NCI-H2029 treated with DMSO at 0.1 percent for 48 hours (cell line): ENCODE measurements at regions not wholly inside any gene's neighbourhood (a gene's known extent, or its start where the extent isn't known, plus 50 kb on each side); places are given as distances from the start of the nearest gene placed in this dataset.
"Not testable (repeated sequence)": the region's sequence is repeated elsewhere in the genome, so short reads cannot be mapped to it uniquely, and the experiment has no call there.

Experiments
- DNase-seq: peaks from one replicate; lab custom pipeline; 2025; lab: John Stamatoyannopoulos, UW

DNA sequence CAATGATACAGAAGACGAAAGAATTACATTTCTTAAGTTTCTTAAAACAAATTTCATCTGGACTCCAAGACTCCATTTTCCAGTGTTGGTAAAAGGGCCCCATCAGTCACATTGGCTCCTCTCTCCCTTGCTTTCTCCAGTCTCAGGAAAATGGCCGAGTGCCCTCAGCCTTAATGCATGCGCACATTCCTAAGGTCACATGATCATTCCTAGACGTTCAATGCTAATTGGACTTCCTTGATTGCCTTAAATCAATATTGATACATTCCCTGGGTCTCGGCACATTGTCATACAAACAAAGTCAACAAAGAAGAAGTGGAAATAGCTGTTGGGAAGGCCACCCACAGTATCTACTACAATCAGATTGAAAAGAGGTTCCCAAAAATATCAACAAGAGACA is 413.6 kb upstream of the GRAMD2B start:
- DNase-seq = peak; percentile 13

DNA sequence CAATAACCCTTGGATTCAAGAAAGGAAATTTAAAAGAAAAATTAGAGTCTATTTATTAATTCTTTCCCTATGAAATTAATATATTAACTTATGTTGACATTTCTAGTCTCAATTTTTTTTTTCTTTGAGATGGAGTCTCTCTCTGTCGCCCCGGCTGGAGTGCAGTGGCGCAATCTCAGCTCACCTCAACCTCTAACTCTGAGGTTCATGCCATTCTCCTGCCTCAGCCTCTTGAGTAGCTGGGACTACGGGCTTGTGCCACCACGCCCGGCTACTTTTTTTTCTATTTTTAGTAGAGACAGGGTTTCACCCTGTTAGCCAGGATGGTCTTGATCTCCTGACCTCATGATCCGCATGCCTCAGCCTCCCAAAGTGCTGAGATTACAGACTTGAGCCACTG is 411.7 kb upstream of the GRAMD2B start:
- DNase-seq = not testable (repeated sequence)

DNA sequence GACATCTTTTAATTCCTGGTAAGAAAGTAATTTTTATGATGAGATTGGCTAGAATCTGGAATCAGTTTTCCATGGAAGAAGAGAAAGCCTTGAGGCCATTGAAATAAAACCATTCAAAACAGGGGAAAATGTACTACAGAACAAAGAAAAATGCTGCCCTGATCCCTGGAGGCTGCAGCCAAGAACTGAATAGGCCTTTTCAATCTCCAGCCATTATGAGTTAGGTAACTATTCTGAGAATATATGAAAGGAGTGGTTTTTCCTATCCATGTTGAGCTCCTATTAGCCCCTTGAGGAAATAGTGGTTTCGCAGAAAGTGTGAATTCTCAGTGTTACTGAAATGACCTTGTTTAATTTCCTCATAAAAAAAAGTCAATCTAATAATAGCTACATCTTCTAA is 408.5 kb upstream of the GRAMD2B start:
- DNase-seq = no peak

DNA sequence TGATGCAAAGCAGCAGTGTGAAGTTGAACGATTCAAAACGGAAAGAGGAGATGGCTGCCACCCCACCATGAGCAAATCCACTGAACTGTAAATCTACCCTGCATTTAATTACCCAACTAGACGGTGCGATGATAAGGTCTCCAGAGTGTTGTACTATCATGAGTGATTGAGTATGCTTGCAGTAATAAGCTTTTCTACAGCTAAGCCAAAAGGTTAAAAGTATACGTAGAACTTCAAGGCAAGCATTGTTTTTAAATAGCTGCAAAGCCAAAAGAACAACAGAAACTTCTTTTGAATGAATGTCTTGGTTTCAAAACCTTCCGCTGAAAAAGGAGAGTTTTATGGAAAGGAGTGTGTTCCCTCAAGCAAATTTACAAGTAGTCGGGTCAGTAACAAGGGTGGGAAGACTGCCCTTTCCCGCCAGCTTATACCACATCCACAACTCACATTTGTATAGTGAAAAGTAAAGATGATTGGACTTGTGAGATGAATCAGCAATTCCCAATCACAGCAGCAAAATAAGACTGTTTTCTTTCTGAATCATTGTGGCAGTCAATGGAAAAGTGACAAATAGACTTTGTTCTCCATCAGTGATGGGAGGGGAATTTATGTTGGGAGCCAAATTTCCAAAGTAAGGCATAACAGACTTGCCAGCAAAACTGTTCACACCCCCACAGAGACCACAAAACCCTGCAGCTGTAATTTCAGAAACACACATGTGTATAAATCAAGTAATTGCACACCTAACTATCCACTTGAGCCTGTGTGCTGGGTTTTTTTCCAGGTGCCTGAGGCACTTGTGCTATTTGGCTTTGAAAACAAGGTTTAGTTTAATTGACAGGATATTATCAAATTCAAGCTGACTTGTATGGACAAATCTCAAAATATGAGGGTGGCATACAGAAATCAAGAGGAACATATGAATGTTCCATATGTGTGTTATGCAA is 407.7 kb upstream of the GRAMD2B start:
- peak; percentile 65 for DNase-seq

DNA sequence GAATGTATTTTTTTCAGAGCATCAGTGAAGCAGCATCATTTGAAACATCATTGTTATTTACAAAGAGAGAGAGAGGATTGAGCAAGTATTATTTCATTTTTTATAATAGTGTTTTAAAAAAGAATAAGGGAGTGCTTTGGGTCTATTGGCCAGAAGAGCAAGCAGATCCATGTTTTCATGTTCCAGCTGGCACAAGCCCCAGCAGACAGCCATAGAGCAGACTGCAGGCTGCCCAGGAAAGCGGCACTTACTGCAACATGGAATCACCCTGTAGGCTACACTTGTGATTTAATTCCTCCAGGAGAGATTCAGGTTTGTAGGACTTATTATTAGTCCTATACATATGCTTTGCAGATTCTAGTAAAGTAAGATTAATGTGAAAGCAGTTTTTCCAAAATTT is 407.0 kb upstream of the GRAMD2B start:
- DNase-seq = peak; percentile 17

DNA sequence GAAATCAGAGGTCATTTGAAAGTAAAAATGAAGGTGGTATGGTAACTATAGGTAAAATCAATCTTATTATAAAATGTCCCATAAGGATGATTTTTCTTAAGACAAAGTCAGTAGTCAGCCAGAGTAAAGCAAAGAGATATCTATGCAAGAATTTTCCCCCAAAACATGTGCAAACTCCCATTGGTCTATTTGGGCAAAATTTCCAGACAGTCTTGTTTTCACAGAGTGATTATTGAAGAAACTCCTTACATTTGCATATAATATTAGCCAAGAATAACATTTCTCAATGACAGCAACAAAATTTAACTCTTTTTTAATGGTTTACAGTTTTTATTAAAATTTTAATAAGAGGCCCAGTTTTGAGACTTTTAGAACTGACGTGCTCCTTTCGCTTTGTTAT is 406.1 kb upstream of the GRAMD2B start:
- DNase-seq = no peak

DNA sequence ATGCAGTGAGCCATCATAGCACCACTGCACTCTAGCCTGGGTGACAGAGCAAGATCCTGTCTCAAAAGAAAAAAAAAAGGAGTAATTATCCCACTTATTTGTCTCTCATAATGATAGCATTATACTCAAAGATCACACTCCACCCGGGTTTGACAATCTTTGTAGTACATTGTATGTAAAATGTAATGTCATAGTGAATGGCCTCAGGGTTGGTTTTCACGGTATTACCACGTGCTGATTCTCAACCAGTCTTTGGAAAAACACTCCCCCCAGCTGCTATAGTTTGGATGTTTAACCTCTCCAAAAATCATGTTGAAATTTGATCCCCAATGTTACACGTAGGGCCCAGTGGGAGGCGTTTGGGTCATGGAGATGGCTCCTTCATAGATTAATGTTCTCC is 402.4 kb upstream of the GRAMD2B start:
- DNase-seq = no peak

DNA sequence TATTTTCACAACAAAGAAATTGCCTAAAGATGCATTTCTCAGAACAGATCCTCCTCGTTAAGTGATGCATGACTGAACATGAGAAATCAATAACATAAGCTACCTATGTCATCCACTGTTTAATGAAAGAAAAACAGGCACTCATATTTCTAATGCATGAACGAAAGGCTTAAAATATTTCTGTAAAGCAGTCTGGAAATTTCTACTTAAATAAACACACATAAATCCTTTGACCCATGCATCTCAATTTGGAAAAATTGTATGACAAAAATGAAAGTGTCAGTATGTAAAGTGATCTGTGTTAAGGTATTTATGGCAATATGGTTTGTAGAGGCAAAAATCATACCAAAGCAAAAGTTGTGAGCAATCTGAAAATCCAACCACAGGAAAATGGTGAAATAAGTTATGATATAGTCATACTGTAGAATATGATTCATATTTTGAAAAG is 399.2 kb upstream of the GRAMD2B start:
- no peak for DNase-seq

DNA sequence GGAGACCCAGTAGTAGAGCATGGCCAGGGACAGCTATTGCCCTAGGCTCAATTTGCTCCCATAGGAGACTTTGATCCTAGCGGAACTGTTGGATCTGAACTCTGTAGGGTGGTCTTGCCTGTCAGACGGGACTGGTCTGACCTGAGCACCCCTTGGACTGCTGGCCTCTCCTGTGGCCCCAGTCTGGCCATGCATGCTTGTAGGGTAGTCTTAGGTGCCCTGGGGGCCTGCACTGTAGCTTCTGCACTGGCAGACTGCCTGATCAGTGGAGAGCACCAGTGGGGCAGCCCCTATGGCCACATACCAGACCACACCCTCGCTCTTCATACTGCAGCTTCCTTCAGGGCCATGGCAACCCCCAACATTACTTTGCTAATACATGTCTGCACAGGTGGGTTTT is 396.1 kb upstream of the GRAMD2B start:
- DNase-seq = no peak

DNA sequence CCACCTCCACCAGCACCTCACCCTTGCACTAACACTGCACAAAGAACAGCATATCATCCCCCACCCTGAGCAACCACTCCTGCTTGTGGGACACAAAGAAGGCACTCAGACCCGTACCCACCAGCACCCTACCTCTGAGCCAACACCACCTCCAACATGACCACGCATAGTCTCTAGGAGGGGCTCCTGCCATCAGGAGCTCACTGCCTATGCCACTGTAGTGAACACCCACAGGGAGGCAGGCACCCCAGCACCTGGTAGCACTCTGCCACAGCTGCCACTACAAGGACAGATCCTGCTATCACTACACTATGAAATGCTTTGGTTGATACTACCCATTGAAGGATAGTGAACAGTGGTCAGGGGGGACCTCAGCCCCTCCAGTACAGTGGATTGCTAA is 395.6 kb upstream of the GRAMD2B start:
- DNase-seq = no peak

DNA sequence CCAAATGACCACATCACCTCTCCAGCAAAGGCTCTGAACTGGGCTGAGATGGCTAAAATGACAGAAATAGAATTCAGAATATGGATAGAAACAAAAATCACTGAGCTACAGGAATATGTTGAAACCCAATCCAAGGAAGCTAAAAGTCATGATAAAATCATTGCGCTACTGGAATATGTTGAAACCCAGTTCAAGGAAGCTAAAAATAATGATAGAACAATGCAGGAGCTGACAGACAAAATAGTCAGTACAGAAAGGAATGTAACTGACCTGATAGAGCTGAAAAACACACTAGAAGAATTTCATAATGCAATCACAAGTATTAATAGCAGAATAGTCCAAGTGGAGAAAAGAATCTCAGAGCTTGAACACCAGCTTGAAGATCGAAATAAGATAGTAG is 394.9 kb upstream of the GRAMD2B start:
- no peak for DNase-seq

DNA sequence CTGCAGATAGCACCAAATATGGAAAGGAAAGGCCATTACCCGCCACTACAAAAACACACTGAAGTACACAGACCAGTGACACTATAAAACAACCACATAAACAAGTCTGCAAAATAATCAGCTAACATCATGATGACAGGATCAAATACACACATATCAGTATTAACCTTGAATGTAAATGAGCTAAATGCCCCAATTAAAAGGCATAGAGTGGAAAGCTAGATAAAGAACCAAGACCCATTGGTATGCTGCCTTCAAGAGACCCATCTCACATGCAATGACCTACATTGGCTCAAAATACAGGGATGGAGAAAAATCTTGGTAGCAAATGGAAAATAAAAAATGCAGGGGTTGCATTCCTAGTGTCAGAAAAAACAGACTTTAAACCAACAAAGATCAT is 393.9 kb upstream of the GRAMD2B start:
- DNase-seq = not testable (repeated sequence)

DNA sequence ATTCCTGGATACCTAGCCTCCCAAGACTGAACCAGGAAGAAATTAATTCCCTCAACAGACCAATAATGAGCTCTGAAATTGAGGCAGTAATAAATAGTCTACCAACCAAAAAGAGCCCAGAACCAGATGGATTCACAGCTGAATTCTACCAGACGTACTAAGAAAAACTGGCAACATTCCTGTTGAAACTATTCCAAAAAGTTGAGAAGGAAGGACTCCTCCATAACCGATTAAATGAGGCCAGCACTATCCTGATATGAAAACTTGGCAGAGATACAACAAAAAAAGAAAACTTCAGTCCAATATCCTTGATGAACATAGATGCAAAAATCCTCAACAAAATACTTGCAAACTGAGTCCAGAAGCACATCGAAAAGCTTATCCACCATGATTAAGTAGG is 392.5 kb upstream of the GRAMD2B start:
- no peak for DNase-seq

DNA sequence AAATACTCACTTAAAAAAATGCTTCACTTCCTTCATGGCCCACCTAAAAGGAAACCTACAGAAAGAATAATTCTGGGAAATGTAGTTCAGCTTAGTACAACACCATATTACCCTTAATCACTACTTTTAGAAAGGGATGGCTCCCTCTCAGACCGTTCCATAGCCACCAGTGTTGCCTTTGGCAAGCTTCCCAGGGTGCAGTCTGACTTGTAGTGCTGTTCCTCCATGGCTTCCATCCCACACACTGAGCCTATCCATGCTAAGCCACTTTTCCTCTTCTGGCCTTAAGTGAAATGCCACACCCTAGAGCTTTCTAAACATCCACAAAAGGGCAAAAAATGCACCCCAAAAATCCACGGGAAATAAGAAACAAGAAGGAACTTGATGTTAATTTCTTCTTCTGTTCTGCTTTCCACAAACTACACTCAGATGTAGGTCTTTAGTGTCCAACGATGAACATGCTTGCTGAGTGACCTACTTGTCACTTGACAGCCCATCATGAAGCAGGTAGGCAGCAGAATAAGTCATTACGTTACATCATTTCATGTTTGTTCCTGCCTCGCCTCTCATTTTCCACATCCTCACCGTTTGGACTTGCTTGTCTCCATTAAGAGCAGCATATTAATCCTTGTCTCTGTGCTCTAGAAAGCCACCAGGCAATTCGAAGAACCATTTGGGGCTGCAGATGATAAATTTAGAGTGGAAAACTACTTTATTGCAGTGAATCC is 391.1 kb upstream of the GRAMD2B start:
- peak; percentile 83 for DNase-seq

DNA sequence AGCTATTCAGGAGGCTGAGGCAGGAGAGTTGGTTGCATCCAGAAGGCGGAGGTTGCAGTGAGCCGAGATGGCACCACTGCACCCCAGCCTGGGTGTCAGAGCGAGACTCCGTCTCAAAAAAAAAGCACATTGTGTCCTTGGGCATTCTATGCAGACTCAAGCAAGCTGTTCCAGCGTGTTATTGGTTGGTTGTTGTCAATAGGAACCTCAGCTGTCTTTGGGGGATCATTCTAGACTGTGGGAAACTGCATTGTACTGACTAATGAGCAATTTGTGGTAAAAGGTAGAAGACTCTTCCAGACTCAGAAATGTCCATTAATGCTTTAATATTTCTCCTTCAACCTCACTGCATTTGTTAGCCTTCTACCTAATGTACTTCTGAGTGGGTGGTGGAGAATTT is 379.5 kb upstream of the GRAMD2B start:
- DNase-seq = no peak

DNA sequence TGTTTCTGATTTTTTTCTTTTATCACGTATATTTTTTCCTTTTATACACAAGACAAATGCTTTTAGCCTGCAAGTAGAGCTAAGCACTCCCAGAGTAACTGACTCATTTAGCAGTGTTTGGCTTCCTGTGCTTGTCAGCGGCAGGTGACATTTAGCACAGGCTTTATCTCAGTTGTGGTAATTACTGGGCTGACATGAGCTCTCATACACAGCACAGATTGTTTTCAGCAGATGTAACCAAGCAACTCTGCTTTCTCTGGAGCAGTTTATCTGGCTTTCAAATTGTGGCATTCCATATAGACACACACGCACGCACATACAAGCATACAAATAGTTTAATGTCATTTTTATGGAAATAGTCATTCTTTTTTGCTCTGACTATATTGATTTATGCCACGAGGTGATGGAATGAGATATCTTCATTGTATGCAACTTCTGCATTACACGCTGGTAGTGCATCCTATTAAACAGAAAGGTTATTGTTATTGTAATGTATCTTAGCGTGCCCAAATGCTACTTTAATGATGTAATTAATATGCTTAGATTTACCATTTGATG is 379.0 kb upstream of the GRAMD2B start:
- peak; percentile 35 for DNase-seq

DNA sequence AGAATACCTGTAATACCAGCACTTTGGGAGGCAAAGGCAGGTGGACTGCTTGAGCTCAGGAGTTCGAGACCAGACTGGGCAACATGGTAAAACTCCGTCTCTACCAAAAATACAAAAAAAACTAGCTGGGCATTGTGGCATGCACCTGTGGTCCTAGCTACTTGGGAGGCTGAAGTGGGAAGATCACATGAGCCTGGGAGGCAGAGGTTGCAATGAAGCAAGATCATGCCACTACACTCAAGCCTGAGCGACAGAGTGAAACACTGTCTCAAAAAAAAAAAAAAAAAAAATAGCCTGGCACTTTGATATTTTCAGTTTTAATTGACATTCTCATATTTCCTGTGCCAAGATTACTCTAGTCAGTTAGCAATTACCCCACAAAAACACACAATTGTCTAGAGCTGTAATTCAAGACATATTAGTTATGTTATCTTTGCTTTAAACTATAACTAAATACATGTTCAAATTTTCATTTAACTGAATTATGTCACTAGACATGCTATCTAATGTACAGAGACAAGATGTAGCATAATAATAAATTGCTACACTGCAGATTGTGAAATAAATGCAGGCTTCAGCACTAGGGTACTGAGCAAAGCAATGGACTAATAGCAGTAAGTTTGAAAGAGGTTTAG is 378.2 kb upstream of the GRAMD2B start:
- no peak for DNase-seq

DNA sequence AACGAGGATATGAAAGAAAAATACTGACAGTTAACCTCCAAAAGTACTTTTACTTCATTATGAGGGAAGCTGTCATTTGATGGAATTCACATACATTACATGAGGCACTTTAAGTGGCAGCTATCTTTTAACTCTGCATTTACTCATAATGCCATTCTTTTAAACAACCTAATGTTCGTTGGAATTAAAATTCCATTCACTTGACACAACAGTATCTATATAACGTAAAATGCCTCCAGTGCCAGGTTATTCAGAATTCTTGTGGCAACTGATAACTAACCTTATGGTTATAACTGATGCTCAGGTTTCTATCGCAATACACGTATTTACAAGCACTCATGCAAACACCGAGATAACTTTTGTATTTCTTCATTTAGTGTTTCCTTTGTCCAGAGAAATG is 376.9 kb upstream of the GRAMD2B start:
- DNase-seq = no peak

DNA sequence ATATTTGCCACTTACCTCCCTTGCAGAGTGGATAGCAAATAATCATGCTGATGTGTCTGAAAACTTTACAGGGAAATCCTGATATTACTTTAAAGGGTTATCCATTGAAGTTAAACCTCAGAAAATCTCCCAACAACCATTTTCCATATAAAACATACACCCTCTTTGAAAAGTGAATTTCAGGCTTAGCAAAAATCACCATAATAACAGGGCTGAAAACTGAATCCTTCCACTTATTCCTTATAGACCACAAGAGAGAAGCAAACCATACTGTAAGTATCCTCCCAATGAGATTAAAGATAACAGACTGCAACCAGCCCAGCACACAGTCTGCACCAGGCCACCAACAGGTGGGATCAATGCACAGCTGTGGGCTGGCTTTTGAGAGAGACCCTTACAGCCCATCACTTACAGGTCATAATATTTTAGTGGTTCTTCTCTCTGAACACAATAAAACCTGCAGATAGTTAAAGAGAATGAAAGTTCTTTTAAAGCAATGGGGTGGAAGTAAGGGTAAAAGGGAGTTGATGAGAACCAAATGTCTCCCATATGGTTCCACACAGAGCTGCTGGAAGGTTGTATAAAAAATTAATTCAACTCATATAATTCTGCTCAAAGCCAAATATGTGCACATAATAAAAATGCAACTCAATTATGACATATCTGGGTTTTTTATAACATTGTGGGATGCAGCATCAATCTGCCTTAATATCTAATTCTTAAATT is 376.2 kb upstream of the GRAMD2B start:
- no peak for DNase-seq

DNA sequence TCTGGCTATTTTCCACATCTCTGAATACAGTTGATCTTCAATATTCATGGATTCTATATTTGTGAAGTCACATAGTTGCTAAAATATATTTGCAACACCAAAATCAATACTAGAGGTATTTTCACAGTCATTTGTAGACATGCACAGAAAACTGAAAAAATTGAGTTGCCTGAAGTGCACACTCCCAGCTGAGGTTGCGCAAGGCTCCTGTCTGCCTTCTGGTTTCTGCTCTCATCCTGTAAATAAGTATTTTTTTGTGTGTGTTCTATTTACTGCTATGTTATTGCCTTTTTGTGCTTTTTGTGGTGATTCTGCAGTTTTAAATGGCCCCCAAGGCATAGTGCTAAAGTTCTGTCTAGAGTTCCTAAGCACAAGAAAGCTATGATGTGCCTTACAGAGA is 371.1 kb upstream of the GRAMD2B start:
- no peak for DNase-seq

DNA sequence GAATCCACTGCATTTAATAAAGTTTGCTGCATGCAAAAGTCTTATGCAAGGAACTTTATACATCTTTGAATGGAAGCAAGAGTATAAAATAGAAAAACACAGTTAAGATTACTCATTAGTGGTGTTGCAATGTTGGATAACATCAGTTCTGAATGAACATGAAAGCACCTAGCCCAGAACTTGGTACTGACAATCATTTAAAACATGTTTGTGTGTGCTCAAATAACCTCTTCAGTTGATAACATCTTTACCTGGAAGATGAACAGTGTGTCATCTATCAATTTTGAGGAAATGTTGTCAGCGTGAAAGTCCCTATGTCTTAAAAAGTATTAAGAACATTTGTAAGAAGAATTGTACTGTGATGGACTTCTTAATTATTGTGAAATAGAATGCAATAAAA is 370.4 kb upstream of the GRAMD2B start:
- DNase-seq = no peak

DNA sequence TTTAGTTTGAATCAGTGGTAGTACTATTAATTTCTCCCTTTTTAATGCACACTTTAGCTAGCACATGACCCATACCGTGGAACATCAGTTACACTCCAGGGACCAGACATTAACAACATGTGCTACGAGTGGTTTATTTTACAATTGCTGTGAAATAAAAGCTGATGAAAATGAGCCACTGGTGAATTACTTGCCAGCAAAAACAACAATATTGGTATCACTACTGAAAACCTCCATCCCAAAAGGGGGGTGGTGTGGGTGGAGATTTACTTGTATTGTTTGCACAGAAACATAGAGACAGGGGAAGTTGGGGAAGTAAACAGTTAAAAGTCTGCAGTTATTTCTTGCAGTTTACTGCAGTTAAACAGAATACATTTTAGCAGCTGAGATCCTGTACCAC is 369.6 kb upstream of the GRAMD2B start:
- DNase-seq = no peak
